ENCODE measurements at regions not wholly inside any gene's neighbourhood (a gene's known extent, or its start where the extent isn't known, plus 50 kb on each side); places are given as distances from the start of the nearest gene placed in this dataset.

- DNase-seq (ENCODE audit: low spot score) = no peak
- Histone ChIP-seq H3K27ac (no peak overlapping the region), H3K4me1 (no peaks in the 10 kb centered on the region), H3K4me3 (no peak overlapping the region), H3K36me3 (no peaks in the 10 kb centered on the region), H3K27me3 (no peaks in the 10 kb centered on the region), H3K9me3 (no peaks in the 10 kb centered on the region)
- TF ChIP-seq CTCF (IDR thresholded peaks at IDR 0.05) = no peak
Measured at GRCh38 chr6:125489579-125490285, 188.0 kb upstream of the HDDC2 start.

GRCh38 chr6:125491860-125492618 is 190.3 kb upstream of the HDDC2 start:
- H3K9me3 ChIP-seq = no peaks in the 10 kb centered on the region
- H3K36me3 ChIP-seq = no peaks in the 10 kb centered on the region
- TF ChIP-seq CTCF (IDR thresholded peaks at IDR 0.05) = no peak
- H3K27ac ChIP-seq = no peak overlapping the region
- H3K27me3 ChIP-seq = no peaks in the 10 kb centered on the region
- no peak for DNase-seq (ENCODE audit: low spot score)
- H3K4me3 ChIP-seq = no peak overlapping the region
- H3K4me1 ChIP-seq = no peaks in the 10 kb centered on the region

GRCh38 chr6:125498606-125499005 is 196.8 kb upstream of the HDDC2 start:
- Histone ChIP-seq H3K9me3 (no peaks in the 10 kb centered on the region), H3K4me3 (no peak overlapping the region), H3K4me1 (no peaks in the 10 kb centered on the region), H3K27ac (no peak overlapping the region), H3K27me3 (no peaks in the 10 kb centered on the region), H3K36me3 (no peaks in the 10 kb centered on the region)
- TF ChIP-seq CTCF (IDR thresholded peaks at IDR 0.05) = no peak
- no peak for DNase-seq (ENCODE audit: low spot score)

GRCh38 chr6:125499535-125499934 is 197.8 kb upstream of the HDDC2 start:
- no peak overlapping the region for H3K4me3 ChIP-seq
- H3K36me3 ChIP-seq = no peaks in the 10 kb centered on the region
- H3K27me3 ChIP-seq = no peaks in the 10 kb centered on the region
- TF ChIP-seq CTCF (IDR thresholded peaks at IDR 0.05) = no peak
- no peak for DNase-seq (ENCODE audit: low spot score)
- H3K27ac ChIP-seq = no peak overlapping the region
- no peaks in the 10 kb centered on the region for H3K4me1 ChIP-seq
- no peaks in the 10 kb centered on the region for H3K9me3 ChIP-seq

- TF ChIP-seq CTCF (IDR thresholded peaks at IDR 0.05) = no peak
- Histone ChIP-seq H3K36me3 (no peaks in the 10 kb centered on the region), H3K9me3 (no peaks in the 10 kb centered on the region), H3K4me3 (no peak overlapping the region), H3K4me1 (no peaks in the 10 kb centered on the region), H3K27me3 (no peaks in the 10 kb centered on the region), H3K27ac (no peak overlapping the region)
- no peak for DNase-seq (ENCODE audit: low spot score)
Measured at GRCh38 chr6:125503181-125503580, 201.4 kb upstream of the HDDC2 start.

All from right atrium auricular region (tissue), 2 donors.